Activated B cell treated with CpG ODN at 0.5 μM for 24 hours (primary cell): ENCODE measurements at regions not wholly inside any gene's neighbourhood (a gene's known extent, or its start where the extent isn't known, plus 50 kb on each side); places are given as distances from the start of the nearest gene placed in this dataset.
"Not testable (repeated sequence)": the region's sequence is repeated elsewhere in the genome, so short reads cannot be mapped to it uniquely, and the experiment has no call there.

Source experiments
- ATAC-seq: fragments of 200-7000 bp; cut with Tn5 transposase; one replicate; pipeline ENCODE4 v1.10.0; 2021; ENCODE audit warnings: low read depth, mild to moderate bottlenecking, moderate library complexity
- CTCF ChIA-PET: fragments of 350-600 bp; sonication (Branson Sonifier 250); formaldehyde crosslinking; loops from one replicate; lab custom pipeline; 2021; ENCODE audit warnings: antibody characterized with exemption; lab: Charles Lee
- POLR2A ChIA-PET: fragments of 350-600 bp; sonication (Branson Sonifier 250); formaldehyde crosslinking; loops from one replicate; lab custom pipeline; 2021; ENCODE audit warnings: antibody characterized with exemption; lab: Charles Lee
- DNase-seq: peaks from one replicate; pipeline ENCODE4 v3.0.0; 2022
- H3K27ac Mint-ChIP-seq: one replicate; pipeline ENCODE4 v1.8.0; 2020; ENCODE audit warnings: mixed read lengths
- H3K27me3 Mint-ChIP-seq: one replicate; pipeline ENCODE4 v1.8.0; 2021; ENCODE audit warnings: mixed read lengths
- H3K36me3 Mint-ChIP-seq: one replicate; pipeline ENCODE4 v1.8.0; 2021; ENCODE audit warnings: low read depth, mixed read lengths
- H3K4me1 Mint-ChIP-seq: one replicate; pipeline ENCODE4 v1.8.0; 2021; ENCODE audit warnings: mixed read lengths
- H3K4me3 Mint-ChIP-seq: one replicate; pipeline ENCODE4 v1.8.0; 2020; ENCODE audit warnings: mild to moderate bottlenecking, mixed read lengths
- H3K9me3 Mint-ChIP-seq: one replicate; pipeline ENCODE4 v1.8.0; 2020; ENCODE audit warnings: mixed read lengths
- intact Hi-C: fragments of 100-400 bp; cut with micrococcal nuclease; formaldehyde crosslinking; loops from one replicate; pipeline ENCODE4 v1.15.1; 2024
- TF ChIP-seq, protein P1 (sequence below): fragments of 200-600 bp; IDR thresholded peaks from one replicate; pipeline ENCODE4 v1.8.0; 2022; ENCODE audit warnings: antibody characterized with exemption, mild to moderate bottlenecking

DNA sequence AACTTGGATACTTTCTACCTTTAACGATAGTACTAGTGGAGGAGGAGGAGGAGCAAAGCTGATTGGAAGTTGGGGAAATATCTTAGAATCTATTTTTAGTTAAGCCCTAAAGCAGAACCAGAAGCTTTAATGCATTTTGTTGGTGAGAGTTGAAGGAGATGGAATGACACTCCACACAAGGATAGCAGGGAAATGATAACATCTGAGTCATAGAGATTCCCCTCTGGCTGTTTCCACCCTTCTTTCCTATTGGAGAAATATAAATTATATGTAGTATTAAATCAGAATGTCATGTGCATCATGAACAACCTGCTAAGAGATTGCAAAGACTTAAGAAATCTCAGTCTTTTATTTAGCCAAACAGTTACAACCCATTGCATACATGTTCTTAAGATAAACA is 1357.7 kb downstream of the NCAM2 start:
- TF ChIP-seq, protein P1, sequence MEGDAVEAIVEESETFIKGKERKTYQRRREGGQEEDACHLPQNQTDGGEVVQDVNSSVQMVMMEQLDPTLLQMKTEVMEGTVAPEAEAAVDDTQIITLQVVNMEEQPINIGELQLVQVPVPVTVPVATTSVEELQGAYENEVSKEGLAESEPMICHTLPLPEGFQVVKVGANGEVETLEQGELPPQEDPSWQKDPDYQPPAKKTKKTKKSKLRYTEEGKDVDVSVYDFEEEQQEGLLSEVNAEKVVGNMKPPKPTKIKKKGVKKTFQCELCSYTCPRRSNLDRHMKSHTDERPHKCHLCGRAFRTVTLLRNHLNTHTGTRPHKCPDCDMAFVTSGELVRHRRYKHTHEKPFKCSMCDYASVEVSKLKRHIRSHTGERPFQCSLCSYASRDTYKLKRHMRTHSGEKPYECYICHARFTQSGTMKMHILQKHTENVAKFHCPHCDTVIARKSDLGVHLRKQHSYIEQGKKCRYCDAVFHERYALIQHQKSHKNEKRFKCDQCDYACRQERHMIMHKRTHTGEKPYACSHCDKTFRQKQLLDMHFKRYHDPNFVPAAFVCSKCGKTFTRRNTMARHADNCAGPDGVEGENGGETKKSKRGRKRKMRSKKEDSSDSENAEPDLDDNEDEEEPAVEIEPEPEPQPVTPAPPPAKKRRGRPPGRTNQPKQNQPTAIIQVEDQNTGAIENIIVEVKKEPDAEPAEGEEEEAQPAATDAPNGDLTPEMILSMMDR = no peak
- H3K27ac Mint-ChIP-seq = no peak overlapping the region
- no peaks in the 10 kb centered on the region for H3K36me3 Mint-ChIP-seq
- CTCF ChIA-PET = no interaction called here
- POLR2A ChIA-PET = no interaction called here
- no peaks in the 10 kb centered on the region for H3K27me3 Mint-ChIP-seq
- H3K4me3 Mint-ChIP-seq = no peak overlapping the region
- no peaks in the 10 kb centered on the region for H3K4me1 Mint-ChIP-seq
- ATAC-seq (no peak), DNase-seq (no peak)
- peaks cover 7% of the 10 kb centered on the region for H3K9me3 Mint-ChIP-seq
- intact Hi-C loops = no loop called here

DNA sequence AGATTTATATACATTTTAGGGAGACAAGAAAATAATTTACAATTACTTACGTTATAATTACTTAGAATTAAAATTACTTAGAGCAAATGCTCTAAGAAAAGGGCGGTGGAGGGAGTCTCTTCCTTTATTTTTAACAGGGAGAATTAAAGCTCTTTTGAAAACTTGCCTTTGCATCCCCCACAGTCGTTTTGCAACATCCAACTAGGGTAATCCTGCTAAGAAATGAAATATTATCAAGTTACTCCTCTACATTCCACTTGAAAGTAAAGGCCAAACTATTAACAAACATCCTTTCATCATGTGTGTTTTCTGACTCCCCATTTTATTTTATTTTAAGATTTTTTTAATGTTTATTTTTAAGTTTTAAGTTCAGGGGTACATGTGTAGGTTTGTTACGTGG is 1358.5 kb downstream of the NCAM2 start:
- H3K4me1 Mint-ChIP-seq = no peaks in the 10 kb centered on the region
- POLR2A ChIA-PET = no interaction called here
- CTCF ChIA-PET = no interaction called here
- ATAC-seq (no peak), DNase-seq (no peak)
- H3K9me3 Mint-ChIP-seq = peaks cover 7% of the 10 kb centered on the region
- no peaks in the 10 kb centered on the region for H3K27me3 Mint-ChIP-seq
- no peaks in the 10 kb centered on the region for H3K36me3 Mint-ChIP-seq
- no peak overlapping the region for H3K27ac Mint-ChIP-seq
- no peak overlapping the region for H3K4me3 Mint-ChIP-seq
- TF ChIP-seq, protein P1 = no peak
- intact Hi-C loops = no loop called here

DNA sequence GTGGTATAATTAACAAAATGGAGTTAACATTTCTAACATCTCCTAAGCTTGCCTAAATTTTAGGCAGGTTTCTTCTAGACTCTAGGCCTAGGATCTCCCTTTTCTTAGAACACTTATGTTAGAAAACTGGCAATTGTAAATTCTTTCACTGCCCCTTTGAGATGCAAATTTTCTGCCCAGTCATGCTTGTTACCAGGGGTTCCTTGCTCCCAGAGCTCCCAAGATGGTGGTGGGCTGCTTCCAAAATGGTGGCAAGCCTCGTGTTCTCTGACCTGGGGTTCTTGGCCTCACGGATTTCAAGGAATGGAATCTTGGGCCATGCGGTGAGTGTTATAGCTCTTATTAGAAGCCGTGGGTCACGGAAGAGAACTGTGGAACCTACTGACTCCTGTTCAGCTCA is 1361.4 kb downstream of the NCAM2 start:
- ATAC-seq, H3K27ac Mint-ChIP-seq, CTCF ChIA-PET, H3K4me1 Mint-ChIP-seq, H3K9me3 Mint-ChIP-seq, DNase-seq, intact Hi-C loops, POLR2A ChIA-PET, H3K36me3 Mint-ChIP-seq, H3K4me3 Mint-ChIP-seq, H3K27me3 Mint-ChIP-seq: not testable (repeated sequence)

DNA sequence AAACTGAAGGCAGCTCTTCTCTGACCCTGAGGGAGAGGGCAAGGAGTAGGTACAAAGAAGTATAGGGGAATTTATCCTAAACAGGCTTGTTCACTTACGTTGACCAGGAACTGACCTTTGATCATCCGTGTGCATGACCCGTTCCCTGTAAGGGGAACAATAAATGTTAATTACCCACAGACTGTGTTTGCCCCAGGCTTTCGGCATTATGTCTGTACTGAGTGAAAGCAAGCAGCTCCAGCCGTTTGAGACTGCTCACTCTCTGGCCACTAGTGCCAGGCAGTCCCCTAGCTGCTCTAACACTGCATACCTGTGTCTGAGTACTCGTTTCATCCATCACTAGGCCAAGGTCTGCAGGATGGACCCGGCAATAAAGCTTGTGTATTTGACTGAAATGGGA is 1365.3 kb downstream of the NCAM2 start:
- no peak for ATAC-seq
- POLR2A ChIA-PET = no interaction called here
- H3K36me3 Mint-ChIP-seq = no peaks in the 10 kb centered on the region

DNA sequence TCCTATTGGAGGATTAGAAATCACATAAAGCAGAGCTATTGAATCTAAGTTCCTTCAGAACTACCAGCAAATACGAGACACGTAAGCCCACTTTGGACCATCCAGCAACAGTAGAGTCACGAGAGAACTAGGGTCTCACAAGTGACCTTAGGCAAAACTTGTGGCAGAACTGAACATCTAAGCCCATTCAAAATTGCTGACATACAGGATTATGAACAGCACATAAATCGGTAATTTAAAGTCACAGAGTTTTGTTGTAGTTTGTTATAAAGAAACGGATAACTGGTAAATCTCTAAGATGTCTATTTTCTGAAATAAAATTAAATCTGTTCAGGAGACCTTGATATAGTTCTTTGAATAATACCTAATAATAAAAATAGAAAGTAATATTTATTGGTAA is 1366.0 kb downstream of the NCAM2 start:
- DNase-seq = no peak
- Mint-ChIP-seq H3K4me1 (no peaks in the 10 kb centered on the region), H3K27ac (no peak overlapping the region), H3K36me3 (no peaks in the 10 kb centered on the region), H3K27me3 (no peaks in the 10 kb centered on the region), H3K4me3 (no peak overlapping the region), H3K9me3 (peaks cover 2% of the 10 kb centered on the region)
- TF ChIP-seq, protein P1 = no peak
- ChIA-PET POLR2A (no interaction called here), CTCF (no interaction called here)
- intact Hi-C loops = no loop called here
- ATAC-seq = no peak

More for the DNA sequence above, 1365.3 kb downstream of the NCAM2 start:
- H3K9me3 Mint-ChIP-seq = peaks cover 2% of the 10 kb centered on the region
- H3K4me3 Mint-ChIP-seq = no peak overlapping the region
- CTCF ChIA-PET = no interaction called here
- H3K27me3 Mint-ChIP-seq = no peaks in the 10 kb centered on the region
- intact Hi-C loops = no loop called here
- DNase-seq = no peak
- no peak overlapping the region for H3K27ac Mint-ChIP-seq
- TF ChIP-seq, protein P1 = no peak
- H3K4me1 Mint-ChIP-seq = no peaks in the 10 kb centered on the region
